ENCODE measurements at regions not wholly inside any gene's neighbourhood (a gene's known extent, or its start where the extent isn't known, plus 50 kb on each side); places are given as distances from the start of the nearest gene placed in this dataset.

DNA sequence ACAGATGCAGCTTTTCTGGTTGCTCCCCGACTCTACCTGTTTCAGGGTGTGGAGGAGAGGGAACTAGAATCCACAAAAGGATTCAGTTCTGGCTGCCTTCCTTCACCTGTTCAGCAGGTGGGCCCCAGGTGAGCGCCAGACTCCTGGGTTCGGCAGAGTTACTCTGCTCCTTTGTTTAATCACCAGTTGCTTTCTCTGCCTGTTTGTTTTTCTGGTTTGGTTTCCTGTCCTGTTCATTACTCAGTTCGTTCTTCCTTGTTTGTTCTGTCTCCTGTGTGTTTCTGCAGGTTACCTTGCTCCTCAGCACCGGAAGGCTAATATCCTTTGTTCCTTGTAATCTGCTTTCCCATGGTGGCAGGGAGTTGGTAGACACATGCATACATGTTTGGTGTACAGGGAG is 508.5 kb upstream of the ATP11B start:
- ATAC-seq = no peak
- CTCF ChIA-PET = no interaction called here

DNA sequence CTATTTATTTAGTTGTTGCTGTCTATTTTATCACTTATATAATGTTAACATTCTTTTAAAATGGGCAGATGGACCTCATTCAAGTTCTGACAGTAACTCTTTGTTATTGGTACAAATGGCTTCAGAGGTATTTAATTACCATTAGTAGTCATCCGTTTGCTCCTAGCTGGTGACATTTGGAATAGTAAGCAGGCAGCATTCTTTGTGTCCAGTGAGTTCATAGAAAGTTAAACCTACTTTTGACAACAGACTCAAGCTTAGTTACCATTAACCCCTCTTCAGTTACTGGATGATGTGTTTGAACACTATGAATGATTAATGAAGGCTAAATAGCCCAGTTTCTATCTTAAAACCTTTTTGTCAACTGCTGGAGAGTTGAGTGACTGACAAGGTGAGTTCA is 500.7 kb upstream of the ATP11B start:
- in situ Hi-C loops (cut with HindIII; ENCODE audit: low pct_unique_long_range_greater_than_20kb, low sequenced_read_pairs) = no loop called here
- Histone ChIP-seq H3K4me1 (ENCODE audit: control insufficient read depth, insufficient read depth, low read length) (no peaks in the 10 kb centered on the region), H3K36me3 (ENCODE audit: control insufficient read depth, insufficient read depth, low read length) (no peaks in the 10 kb centered on the region), H3K9me3 (ENCODE audit: control insufficient read depth, insufficient read depth, low read depth, low read length) (no peaks in the 10 kb centered on the region), H3K27ac (ENCODE audit: low read length) (no peak overlapping the region), H3K4me3 (ENCODE audit: low read depth in 2 of 2, low read length in 2 of 2) (no peak overlapping the region), H3K27me3 (ENCODE audit: control insufficient read depth, insufficient read depth, low read length) (no peaks in the 10 kb centered on the region)
- no TSS peak for BruUV-seq (replicated peaks)
- ChIA-PET CTCF (no interaction called here), POLR2A (no interaction called here)
- no peak for ATAC-seq
- DNase-seq (ENCODE audit: low read depth, low spot score) = no peak
- intact Hi-C loops (cut with micrococcal nuclease; ENCODE audit: unreplicated experiment) = no loop called here
- no peak for TF ChIP-seq SIN3A (IDR thresholded peaks at IDR 0.05; ENCODE audit: borderline replicate concordance, insufficient read depth, low read depth, low read length)
- TF ChIP-seq TCF7L2 (IDR thresholded peaks at IDR 0.05; ENCODE audit: low read depth, low read length) = no peak
- TF ChIP-seq, protein P1, sequence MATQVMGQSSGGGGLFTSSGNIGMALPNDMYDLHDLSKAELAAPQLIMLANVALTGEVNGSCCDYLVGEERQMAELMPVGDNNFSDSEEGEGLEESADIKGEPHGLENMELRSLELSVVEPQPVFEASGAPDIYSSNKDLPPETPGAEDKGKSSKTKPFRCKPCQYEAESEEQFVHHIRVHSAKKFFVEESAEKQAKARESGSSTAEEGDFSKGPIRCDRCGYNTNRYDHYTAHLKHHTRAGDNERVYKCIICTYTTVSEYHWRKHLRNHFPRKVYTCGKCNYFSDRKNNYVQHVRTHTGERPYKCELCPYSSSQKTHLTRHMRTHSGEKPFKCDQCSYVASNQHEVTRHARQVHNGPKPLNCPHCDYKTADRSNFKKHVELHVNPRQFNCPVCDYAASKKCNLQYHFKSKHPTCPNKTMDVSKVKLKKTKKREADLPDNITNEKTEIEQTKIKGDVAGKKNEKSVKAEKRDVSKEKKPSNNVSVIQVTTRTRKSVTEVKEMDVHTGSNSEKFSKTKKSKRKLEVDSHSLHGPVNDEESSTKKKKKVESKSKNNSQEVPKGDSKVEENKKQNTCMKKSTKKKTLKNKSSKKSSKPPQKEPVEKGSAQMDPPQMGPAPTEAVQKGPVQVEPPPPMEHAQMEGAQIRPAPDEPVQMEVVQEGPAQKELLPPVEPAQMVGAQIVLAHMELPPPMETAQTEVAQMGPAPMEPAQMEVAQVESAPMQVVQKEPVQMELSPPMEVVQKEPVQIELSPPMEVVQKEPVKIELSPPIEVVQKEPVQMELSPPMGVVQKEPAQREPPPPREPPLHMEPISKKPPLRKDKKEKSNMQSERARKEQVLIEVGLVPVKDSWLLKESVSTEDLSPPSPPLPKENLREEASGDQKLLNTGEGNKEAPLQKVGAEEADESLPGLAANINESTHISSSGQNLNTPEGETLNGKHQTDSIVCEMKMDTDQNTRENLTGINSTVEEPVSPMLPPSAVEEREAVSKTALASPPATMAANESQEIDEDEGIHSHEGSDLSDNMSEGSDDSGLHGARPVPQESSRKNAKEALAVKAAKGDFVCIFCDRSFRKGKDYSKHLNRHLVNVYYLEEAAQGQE (IDR thresholded peaks at IDR 0.05; ENCODE audit: insufficient read depth in 1 of 2, low read depth in 2 of 2, low read length in 1 of 2) = no peak
- no peak for TF ChIP-seq POLR2AphosphoS5 (IDR thresholded peaks at IDR 0.05; ENCODE audit: low read depth, low read length)
- TF ChIP-seq, protein P2, sequence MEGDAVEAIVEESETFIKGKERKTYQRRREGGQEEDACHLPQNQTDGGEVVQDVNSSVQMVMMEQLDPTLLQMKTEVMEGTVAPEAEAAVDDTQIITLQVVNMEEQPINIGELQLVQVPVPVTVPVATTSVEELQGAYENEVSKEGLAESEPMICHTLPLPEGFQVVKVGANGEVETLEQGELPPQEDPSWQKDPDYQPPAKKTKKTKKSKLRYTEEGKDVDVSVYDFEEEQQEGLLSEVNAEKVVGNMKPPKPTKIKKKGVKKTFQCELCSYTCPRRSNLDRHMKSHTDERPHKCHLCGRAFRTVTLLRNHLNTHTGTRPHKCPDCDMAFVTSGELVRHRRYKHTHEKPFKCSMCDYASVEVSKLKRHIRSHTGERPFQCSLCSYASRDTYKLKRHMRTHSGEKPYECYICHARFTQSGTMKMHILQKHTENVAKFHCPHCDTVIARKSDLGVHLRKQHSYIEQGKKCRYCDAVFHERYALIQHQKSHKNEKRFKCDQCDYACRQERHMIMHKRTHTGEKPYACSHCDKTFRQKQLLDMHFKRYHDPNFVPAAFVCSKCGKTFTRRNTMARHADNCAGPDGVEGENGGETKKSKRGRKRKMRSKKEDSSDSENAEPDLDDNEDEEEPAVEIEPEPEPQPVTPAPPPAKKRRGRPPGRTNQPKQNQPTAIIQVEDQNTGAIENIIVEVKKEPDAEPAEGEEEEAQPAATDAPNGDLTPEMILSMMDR (IDR thresholded peaks at IDR 0.05) = no peak

More for the DNA sequence above, 508.5 kb upstream of the ATP11B start:
- no peak for DNase-seq (ENCODE audit: low read depth, low spot score)
- Histone ChIP-seq H3K4me3 (ENCODE audit: low read depth in 2 of 2, low read length in 2 of 2) (no peak overlapping the region), H3K27me3 (ENCODE audit: control insufficient read depth, insufficient read depth, low read length) (0 out of 2 replicates have a peak, but pooled peaks cover 2% of the 10 kb centered on the region), H3K27ac (ENCODE audit: low read length) (no peak overlapping the region), H3K4me1 (ENCODE audit: control insufficient read depth, insufficient read depth, low read length) (no peaks in the 10 kb centered on the region), H3K36me3 (ENCODE audit: control insufficient read depth, insufficient read depth, low read length) (no peaks in the 10 kb centered on the region), H3K9me3 (ENCODE audit: control insufficient read depth, insufficient read depth, low read depth, low read length) (no peaks in the 10 kb centered on the region)
- TF ChIP-seq, protein P2 (IDR thresholded peaks at IDR 0.05) = no peak
- no peak for TF ChIP-seq POLR2AphosphoS5 (IDR thresholded peaks at IDR 0.05; ENCODE audit: low read depth, low read length)
- TF ChIP-seq, protein P1 (IDR thresholded peaks at IDR 0.05; ENCODE audit: insufficient read depth in 1 of 2, low read depth in 2 of 2, low read length in 1 of 2) = no peak
- no peak for TF ChIP-seq SIN3A (IDR thresholded peaks at IDR 0.05; ENCODE audit: borderline replicate concordance, insufficient read depth, low read depth, low read length)
- TF ChIP-seq TCF7L2 (IDR thresholded peaks at IDR 0.05; ENCODE audit: low read depth, low read length) = no peak
- POLR2A ChIA-PET = no interaction called here
- no TSS peak for BruUV-seq (replicated peaks)
- in situ Hi-C loops (cut with HindIII; ENCODE audit: low pct_unique_long_range_greater_than_20kb, low sequenced_read_pairs) = no loop called here
- intact Hi-C loops (cut with micrococcal nuclease; ENCODE audit: unreplicated experiment) = no loop called here

All from Panc1 (cell line).